Tibial artery (tissue), 4 donors: ENCODE measurements at regions not wholly inside any gene's neighbourhood (a gene's known extent, or its start where the extent isn't known, plus 50 kb on each side); places are given as distances from the start of the nearest gene placed in this dataset.

Experiments
- DNase-seq, 2 donors: peaks; one replicate each; pipeline ENCODE4 v3.0.0-alpha.2; 2019
- H3K27ac ChIP-seq, 2 donors: fragments of 200-600 bp; sonication (generic) in 1 of 2; 1 replicate in 1 of 2; 2 replicates in 1 of 2; pipeline ENCODE4 v1.5.1; 2018 to 2019; ENCODE audit warnings: mild to moderate bottlenecking in 1 of 2
- H3K27me3 ChIP-seq, 2 donors: fragments of 200-600 bp; sonication (generic) in 1 of 2; one replicate each; pipeline versions ENCODE4 v1.5.1 to v1.6.0; 2016 to 2019
- H3K36me3 ChIP-seq, 3 donors: fragments of 200-600 bp; sonication (generic) in 2 of 3; one replicate each; pipeline ENCODE4 v1.5.1; 2016 to 2019; ENCODE audit warnings: mild to moderate bottlenecking in 2 of 3
- H3K4me1 ChIP-seq, 4 donors: fragments of 200-600 bp; sonication (generic) in 2 of 4; 1 replicate in 3 of 4; 2 replicates in 1 of 4; pipeline ENCODE4 v1.5.1; 2016 to 2019
- H3K4me3 ChIP-seq, 2 donors: fragments of 200-600 bp; sonication (generic) in 1 of 2; 1 replicate in 1 of 2; 2 replicates in 1 of 2; pipeline ENCODE4 v1.5.1; 2018 to 2019; ENCODE audit warnings: mild to moderate bottlenecking in 2 of 2
- H3K9me3 ChIP-seq, 3 donors: fragments of 200-600 bp; sonication (generic) in 1 of 3; one replicate each; pipeline ENCODE4 v1.5.1; 2016 to 2019
- intact Hi-C: fragments of 100-400 bp; cut with DNase I; formaldehyde crosslinking; loops from one replicate; pipeline ENCODE4 v1.15.0; 2023; ENCODE audit warnings: low total_unique reads
- TF ChIP-seq, protein P1 (sequence below), 2 experiments: fragments of 200-600 bp in 1 of 2; fragments of 450-650 bp in 1 of 2; IDR thresholded peaks; one replicate each; pipeline ENCODE4 v1.5.1; 2017 to 2019; ENCODE audit warnings: antibody characterized with exemption in 2 of 2, mild to moderate bottlenecking in 1 of 2, moderate library complexity in 1 of 2

DNA sequence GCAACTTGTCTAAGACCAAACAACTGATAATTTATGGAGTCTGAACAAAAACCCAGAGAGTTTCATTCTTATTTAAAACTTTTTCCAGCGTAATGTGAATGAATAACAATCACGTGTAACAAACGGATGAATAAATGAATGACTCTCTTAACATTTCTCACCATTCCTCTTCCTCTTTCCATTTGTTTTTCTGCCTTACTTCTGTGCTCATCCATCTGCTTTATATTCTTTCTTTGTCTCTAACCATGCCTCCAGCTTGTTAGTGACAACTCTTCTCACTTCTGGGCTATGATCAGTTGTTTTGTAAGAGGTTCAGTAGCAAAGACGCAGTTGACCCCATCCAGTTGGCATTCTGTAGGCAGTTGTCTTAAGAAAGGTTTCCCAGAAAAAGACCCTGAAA, 133.7 kb upstream of the MB21D2 start:
- intact Hi-C loops, result no loop called here
- H3K9me3 ChIP-seq, result no peaks in the 10 kb centered on the region
- TF ChIP-seq, protein P1, sequence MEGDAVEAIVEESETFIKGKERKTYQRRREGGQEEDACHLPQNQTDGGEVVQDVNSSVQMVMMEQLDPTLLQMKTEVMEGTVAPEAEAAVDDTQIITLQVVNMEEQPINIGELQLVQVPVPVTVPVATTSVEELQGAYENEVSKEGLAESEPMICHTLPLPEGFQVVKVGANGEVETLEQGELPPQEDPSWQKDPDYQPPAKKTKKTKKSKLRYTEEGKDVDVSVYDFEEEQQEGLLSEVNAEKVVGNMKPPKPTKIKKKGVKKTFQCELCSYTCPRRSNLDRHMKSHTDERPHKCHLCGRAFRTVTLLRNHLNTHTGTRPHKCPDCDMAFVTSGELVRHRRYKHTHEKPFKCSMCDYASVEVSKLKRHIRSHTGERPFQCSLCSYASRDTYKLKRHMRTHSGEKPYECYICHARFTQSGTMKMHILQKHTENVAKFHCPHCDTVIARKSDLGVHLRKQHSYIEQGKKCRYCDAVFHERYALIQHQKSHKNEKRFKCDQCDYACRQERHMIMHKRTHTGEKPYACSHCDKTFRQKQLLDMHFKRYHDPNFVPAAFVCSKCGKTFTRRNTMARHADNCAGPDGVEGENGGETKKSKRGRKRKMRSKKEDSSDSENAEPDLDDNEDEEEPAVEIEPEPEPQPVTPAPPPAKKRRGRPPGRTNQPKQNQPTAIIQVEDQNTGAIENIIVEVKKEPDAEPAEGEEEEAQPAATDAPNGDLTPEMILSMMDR (IDR thresholded peaks at IDR 0.05), result no peak

DNA sequence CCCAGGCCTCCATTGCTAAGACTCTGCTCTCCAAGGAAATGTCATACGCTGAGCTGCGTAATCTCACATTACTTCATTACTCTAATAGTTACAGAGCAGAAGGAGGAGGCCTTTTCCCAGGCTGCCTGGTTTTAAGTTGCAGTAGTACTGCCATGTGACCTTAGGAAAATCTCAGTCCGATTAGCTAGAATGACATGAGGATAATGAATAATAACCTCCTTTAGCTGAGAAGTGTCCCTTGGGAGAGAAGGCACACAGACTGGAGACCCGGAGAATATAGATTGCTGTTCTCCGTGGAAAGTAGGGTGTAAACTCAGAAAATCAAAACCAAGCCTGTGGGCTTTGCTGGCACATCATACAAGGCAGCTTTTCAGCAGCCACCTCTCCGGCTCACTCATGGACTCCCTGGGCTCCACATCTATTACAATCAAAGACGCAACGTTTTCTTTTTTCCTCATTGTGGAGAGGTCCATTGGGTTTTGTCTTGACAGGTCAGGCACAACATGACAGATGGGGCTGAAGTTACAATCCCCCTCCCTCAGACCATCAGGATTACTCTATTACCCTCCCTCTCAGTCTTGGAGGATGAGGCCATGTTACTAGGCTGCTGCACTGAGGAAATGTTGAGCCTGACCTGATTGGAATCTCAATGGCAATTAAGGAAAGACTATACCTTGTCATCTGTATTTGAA, 134.8 kb upstream of the MB21D2 start:
- Histone ChIP-seq H3K27ac (no peak overlapping the region), H3K4me1 (no peaks in the 10 kb centered on the region), H3K4me3 (no peak overlapping the region), H3K36me3 (no peaks in the 10 kb centered on the region), H3K9me3 (no peaks in the 10 kb centered on the region), H3K27me3 (no peaks in the 10 kb centered on the region)
- no peak for DNase-seq
- TF ChIP-seq, protein P1 (IDR thresholded peaks at IDR 0.05), result no peak
- intact Hi-C loops, result no loop called here

More for the DNA sequence above, 133.7 kb upstream of the MB21D2 start:
- no peaks in the 10 kb centered on the region for H3K27me3 ChIP-seq
- no peaks in the 10 kb centered on the region for H3K36me3 ChIP-seq
- no peaks in the 10 kb centered on the region for H3K4me1 ChIP-seq
- no peak overlapping the region for H3K4me3 ChIP-seq
- H3K27ac ChIP-seq, result no peak overlapping the region
- DNase-seq, result no peak

DNA sequence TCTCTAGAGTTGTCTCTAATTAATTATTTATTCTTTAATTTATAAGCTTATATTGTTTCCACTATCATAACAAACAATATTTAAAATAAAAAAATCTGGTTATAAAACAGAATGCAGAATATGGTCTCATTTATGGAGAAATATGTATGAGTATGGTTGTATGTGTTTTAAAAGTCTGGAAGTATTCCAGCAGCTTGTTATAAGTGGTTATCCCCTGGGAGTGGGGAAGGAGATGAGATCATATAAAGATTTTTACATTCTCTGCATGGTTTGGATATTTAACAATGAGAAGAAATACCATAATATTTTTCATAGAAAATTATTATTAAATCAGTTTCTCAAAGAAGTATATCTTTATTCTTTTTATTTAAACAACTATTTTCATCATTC, 135.4 kb upstream of the MB21D2 start:
- no peak for DNase-seq
- Histone ChIP-seq H3K9me3 (no peaks in the 10 kb centered on the region), H3K36me3 (no peaks in the 10 kb centered on the region), H3K4me3 (no peak overlapping the region), H3K4me1 (no peaks in the 10 kb centered on the region), H3K27ac (no peak overlapping the region), H3K27me3 (no peaks in the 10 kb centered on the region)
- intact Hi-C loops, result no loop called here
- TF ChIP-seq, protein P1 (IDR thresholded peaks at IDR 0.05), result no peak

DNA sequence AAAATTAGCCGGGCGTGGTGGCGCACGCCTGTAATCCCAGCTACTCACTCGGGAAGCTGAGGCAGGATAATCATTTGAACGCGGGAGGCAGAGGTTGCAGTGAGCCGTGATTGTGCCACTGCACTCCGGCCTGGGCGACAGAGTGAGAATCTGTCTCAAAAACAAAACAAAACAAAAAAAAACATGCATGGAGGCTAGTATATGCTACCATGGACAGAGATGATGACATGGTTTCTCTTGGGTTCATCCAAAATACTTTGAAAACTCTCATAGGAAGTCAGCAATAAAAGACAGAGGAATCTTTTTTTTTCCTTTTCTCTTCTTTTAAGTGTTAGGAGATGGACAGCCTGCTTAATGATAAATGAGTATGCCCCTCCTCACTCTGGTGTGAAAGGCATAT, 137.7 kb upstream of the MB21D2 start:
- Histone ChIP-seq H3K36me3 (no peaks in the 10 kb centered on the region), H3K4me1 (no peaks in the 10 kb centered on the region), H3K27ac (no peak overlapping the region), H3K4me3 (no peak overlapping the region), H3K27me3 (no peaks in the 10 kb centered on the region), H3K9me3 (no peaks in the 10 kb centered on the region)
- intact Hi-C loops, result no loop called here
- TF ChIP-seq, protein P1 (IDR thresholded peaks at IDR 0.05), result no peak
- no peak for DNase-seq

DNA sequence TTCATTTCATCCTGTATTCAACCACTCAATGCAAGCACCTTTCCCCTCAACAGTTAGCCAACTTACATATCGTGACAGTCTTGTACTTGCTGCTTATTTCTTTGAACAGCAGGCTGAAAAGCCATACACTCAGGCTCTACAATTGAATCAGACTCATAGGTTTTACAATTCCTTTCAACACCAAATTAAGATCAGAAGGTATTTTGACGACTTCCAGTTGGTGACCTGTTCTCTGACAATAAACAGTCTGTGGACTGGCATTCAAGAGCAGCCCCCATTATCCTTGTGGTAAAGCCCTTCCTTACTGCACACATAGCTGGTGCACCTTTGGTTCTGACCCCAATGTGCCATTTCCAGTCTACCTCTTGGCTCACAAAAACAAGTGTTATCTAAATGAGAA, 140.0 kb upstream of the MB21D2 start:
- TF ChIP-seq, protein P1 (IDR thresholded peaks at IDR 0.05), result no peak
- H3K27ac ChIP-seq, result no peak overlapping the region
- no peaks in the 10 kb centered on the region for H3K9me3 ChIP-seq
- no peak for DNase-seq
- intact Hi-C loops, result no loop called here
- H3K36me3 ChIP-seq, result no peaks in the 10 kb centered on the region
- H3K4me1 ChIP-seq, result no peaks in the 10 kb centered on the region
- no peak overlapping the region for H3K4me3 ChIP-seq
- no peaks in the 10 kb centered on the region for H3K27me3 ChIP-seq
